ENCODE measurements at regions not wholly inside any gene's neighbourhood (a gene's known extent, or its start where the extent isn't known, plus 50 kb on each side); places are given as distances from the start of the nearest gene placed in this dataset.

DNA sequence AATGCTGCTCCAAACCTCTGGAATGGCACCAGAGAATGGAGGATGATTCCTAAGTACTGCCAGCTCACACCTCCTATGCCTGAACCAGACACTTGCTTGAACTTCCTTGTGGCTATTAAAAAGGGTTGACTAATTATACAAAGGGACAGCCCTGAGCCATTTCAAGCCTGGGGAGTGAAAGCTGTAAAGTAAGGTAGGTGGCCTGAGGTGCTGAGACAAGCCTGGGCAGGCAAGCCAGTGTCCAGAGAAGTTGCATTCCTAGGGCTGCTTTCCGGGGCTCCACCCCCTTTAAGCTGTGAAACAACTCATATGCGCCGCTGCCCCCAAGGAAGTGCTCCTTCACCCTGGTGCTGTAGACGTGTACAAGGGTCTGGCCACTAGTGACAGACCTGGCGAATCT is 79.9 kb upstream of the SLC1A3 start:
- Histone ChIP-seq H2AFZ (ENCODE audit: control insufficient read depth, low read depth, low read length) (no peak overlapping the region), H4K20me1 (ENCODE audit: control insufficient read depth, insufficient read depth) (no peaks in the 10 kb centered on the region), H3K9me3 (replicated peaks; ENCODE audit: control insufficient read depth, insufficient read depth, low read length) (no peaks in the 10 kb centered on the region), H3K9ac (ENCODE audit: control insufficient read depth, insufficient read depth, low read length) (no peak overlapping the region), H3K27ac (ENCODE audit: control insufficient read depth, insufficient read depth) (no peak overlapping the region), H3K4me3 (no peak overlapping the region), H3K4me2 (ENCODE audit: control insufficient read depth, insufficient read depth) (no peak overlapping the region), H3K4me1 (ENCODE audit: control insufficient read depth, insufficient read depth, low read length) (no peaks in the 10 kb centered on the region), H3K36me3 (ENCODE audit: control insufficient read depth in 2 of 2, insufficient read depth in 2 of 2, low read length in 1 of 2) (no peaks in the 10 kb centered on the region), H3K79me2 (ENCODE audit: control insufficient read depth, insufficient read depth, low read length) (no peaks in the 10 kb centered on the region), H3K27me3 (replicated peaks in 1 of 2; ENCODE audit: control insufficient read depth in 2 of 2, insufficient read depth in 2 of 2, low read length in 1 of 2) (peaks cover 0 to 2% of the 10 kb centered on the region in 2 experiments; a peak in 2 of 4 replicates)
- CTCF ChIA-PET, result interaction anchor here (0.6 kb wide), 1 partner anchor 25 kb away, joined by 3 read pairs; no protein-coding TSS in a partner anchor
- RAD21 ChIA-PET (ENCODE audit: unreplicated experiment), result no interaction called here
- no peak for DNase-seq (ENCODE audit: low read depth, low spot score)
- 55% methylated on average over 5 of the region's 5 CpGs for WGBS (ENCODE audit: insufficient coverage, insufficient replicate concordance, low lambda C conversion rate, missing lambda C conversion rate)
- no peak for FAIRE-seq
- in situ Hi-C loops (cut with MboI) (no loop called here), intact Hi-C loops (cut with micrococcal nuclease; ENCODE audit: unreplicated experiment) (no loop called here)
- SMC1A ChIA-PET (ENCODE audit: uncharacterized antibody, unreplicated experiment), result no interaction called here
- ATAC-seq, result no peak
- BruUV-seq (replicated peaks), result no TSS peak
- TF ChIP-seq EZH2 (IDR thresholded peaks at IDR 0.05; ENCODE audit: borderline replicate concordance, control insufficient read depth, low read depth, low read length) (no peak), ASH2L (IDR thresholded peaks at IDR 0.05; ENCODE audit: borderline replicate concordance, low read depth) (no peak), ZSCAN29 (IDR thresholded peaks at IDR 0.05) (no peak), E4F1 (IDR thresholded peaks at IDR 0.05; ENCODE audit: borderline replicate concordance, partially characterized antibody) (no peak), CBX3 (IDR thresholded peaks at IDR 0.05; ENCODE audit: borderline replicate concordance, low read depth) (no peak), ETV6 (conservative IDR thresholded peaks at IDR 0.05 in 1 of 2, IDR thresholded peaks at IDR 0.05 in 1 of 2; ENCODE audit: borderline replicate concordance in 1 of 2, low read depth in 1 of 2) (no peak), TCF12 (IDR thresholded peaks at IDR 0.05; ENCODE audit: low read depth, low read length) (no peak)
- POLR2A ChIA-PET, result no interaction called here
